Fibroblast of villous mesenchyme (primary cell): ENCODE measurements at regions not wholly inside any gene's neighbourhood (a gene's known extent, or its start where the extent isn't known, plus 50 kb on each side); places are given as distances from the start of the nearest gene placed in this dataset.
"Not testable (repeated sequence)": the region's sequence is repeated elsewhere in the genome, so short reads cannot be mapped to it uniquely, and the experiment has no call there.

Experiments
- DNase-seq: peaks from one replicate; pipeline ENCODE4 v3.0.0-alpha.2; 2010; ENCODE audit warnings: low read depth
- H3K4me3 ChIP-seq: 2 replicates; pipeline ENCODE4 v1.5.1; 2011; ENCODE audit warnings: low read depth, mild to moderate bottlenecking, low read length
- CTCF ChIP-seq: IDR thresholded peaks from 2 replicates; pipeline ENCODE4 v1.5.1; 2012; ENCODE audit warnings: low read depth, mild to moderate bottlenecking, low read length; ENCODE audit not compliant: insufficient read depth

- no peak overlapping the region for H3K4me3 ChIP-seq
- no peak for DNase-seq
- no peak for TF ChIP-seq CTCF
Measured at GRCh38 chr7:56471811-56472210, 355.6 kb upstream of the NUPR2 start.

GRCh38 chr7:56466607-56467525 is 350.6 kb upstream of the NUPR2 start:
- not testable (repeated sequence) for DNase-seq, H3K4me3 ChIP-seq

GRCh38 chr7:56449762-56450161 is 333.5 kb upstream of the NUPR2 start:
- no peak overlapping the region for H3K4me3 ChIP-seq
- no peak for TF ChIP-seq CTCF
- DNase-seq = no peak

- DNase-seq = no peak
- no peak for TF ChIP-seq CTCF
- H3K4me3 ChIP-seq = no peak overlapping the region
Measured at GRCh38 chr7:56447864-56448693, 331.9 kb upstream of the NUPR2 start.

GRCh38 chr7:56420528-56420927 is 304.3 kb upstream of the NUPR2 start:
- H3K4me3 ChIP-seq, DNase-seq: not testable (repeated sequence)

GRCh38 chr7:56375173-56375572 is 259.0 kb upstream of the NUPR2 start:
- TF ChIP-seq CTCF = no peak
- DNase-seq = no peak
- H3K4me3 ChIP-seq = no peak overlapping the region

GRCh38 chr7:56374666-56375065 is 258.4 kb upstream of the NUPR2 start:
- DNase-seq, H3K4me3 ChIP-seq: not testable (repeated sequence)

- DNase-seq = peak; percentile 3
- not testable (repeated sequence) for H3K4me3 ChIP-seq
Measured at GRCh38 chr7:56373314-56373713, 257.1 kb upstream of the NUPR2 start.

GRCh38 chr7:56371792-56372191 is 255.6 kb upstream of the NUPR2 start:
- not testable (repeated sequence) for DNase-seq

GRCh38 chr7:56370208-56370872 is 254.1 kb upstream of the NUPR2 start:
- not testable (repeated sequence) for H3K4me3 ChIP-seq, DNase-seq

More at GRCh38 chr7:56371792-56372191, 255.6 kb upstream of the NUPR2 start:
- H3K4me3 ChIP-seq = not testable (repeated sequence)

- not testable (repeated sequence) for DNase-seq, H3K4me3 ChIP-seq
Measured at GRCh38 chr7:56367914-56368313, 251.7 kb upstream of the NUPR2 start.

- H3K4me3 ChIP-seq, DNase-seq: not testable (repeated sequence)
Measured at GRCh38 chr7:56367411-56367810, 251.2 kb upstream of the NUPR2 start.

- DNase-seq, H3K4me3 ChIP-seq: not testable (repeated sequence)
Measured at GRCh38 chr7:56366701-56367100, 250.5 kb upstream of the NUPR2 start.
